GM12873 (cell line): ENCODE measurements at regions not wholly inside any gene's neighbourhood (a gene's known extent, or its start where the extent isn't known, plus 50 kb on each side); places are given as distances from the start of the nearest gene placed in this dataset.

ENCODE experiments used
- TF ChIP-seq, protein P1 (sequence below): IDR thresholded peaks from 2 replicates; pipeline ENCODE4 v1.5.1; 2012; ENCODE audit warnings: low read depth, mild to moderate bottlenecking, moderate library complexity, low read length, control low read depth; ENCODE audit not compliant: insufficient read depth; ENCODE audit errors: missing control alignments

DNA sequence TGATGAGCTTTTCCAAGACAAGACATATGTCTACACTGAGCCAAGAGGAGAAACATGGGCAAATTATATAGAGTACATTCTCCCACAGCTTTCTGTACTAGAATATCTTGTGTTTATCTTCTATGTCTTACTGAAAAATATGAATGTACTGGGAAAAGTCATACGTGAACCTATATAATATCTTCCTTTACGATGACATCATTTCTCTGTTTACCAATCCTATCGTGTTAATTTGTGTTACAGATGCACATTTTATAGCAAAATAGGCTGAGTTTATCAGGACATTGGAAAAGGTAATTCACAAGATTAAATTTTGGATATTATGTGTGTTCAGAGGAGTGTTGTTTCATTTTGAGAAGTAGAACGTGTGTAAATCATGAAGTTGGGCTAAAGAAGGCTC is 452.5 kb upstream of the THRB start:
- TF ChIP-seq, protein P1, sequence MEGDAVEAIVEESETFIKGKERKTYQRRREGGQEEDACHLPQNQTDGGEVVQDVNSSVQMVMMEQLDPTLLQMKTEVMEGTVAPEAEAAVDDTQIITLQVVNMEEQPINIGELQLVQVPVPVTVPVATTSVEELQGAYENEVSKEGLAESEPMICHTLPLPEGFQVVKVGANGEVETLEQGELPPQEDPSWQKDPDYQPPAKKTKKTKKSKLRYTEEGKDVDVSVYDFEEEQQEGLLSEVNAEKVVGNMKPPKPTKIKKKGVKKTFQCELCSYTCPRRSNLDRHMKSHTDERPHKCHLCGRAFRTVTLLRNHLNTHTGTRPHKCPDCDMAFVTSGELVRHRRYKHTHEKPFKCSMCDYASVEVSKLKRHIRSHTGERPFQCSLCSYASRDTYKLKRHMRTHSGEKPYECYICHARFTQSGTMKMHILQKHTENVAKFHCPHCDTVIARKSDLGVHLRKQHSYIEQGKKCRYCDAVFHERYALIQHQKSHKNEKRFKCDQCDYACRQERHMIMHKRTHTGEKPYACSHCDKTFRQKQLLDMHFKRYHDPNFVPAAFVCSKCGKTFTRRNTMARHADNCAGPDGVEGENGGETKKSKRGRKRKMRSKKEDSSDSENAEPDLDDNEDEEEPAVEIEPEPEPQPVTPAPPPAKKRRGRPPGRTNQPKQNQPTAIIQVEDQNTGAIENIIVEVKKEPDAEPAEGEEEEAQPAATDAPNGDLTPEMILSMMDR = no peak

DNA sequence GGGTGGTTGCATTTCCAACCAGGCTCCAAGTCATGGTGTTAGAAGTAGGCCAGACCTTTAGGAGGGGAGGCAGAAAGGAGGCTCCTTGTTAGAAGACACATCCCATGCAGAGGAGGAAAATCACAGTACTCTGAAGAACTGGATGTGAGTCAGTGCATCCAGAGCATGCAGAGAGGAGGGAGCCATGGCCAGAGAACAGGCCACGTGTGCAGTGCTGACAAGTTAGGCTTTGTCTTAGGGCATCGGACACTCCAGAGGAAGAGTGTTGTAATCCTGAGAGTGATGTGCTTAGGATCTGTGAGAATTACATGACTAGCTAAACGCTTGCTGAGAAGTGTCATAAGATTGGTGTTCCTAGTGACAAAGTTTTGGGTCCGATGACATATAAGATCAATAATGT is 456.5 kb upstream of the THRB start:
- TF ChIP-seq, protein P1 = no peak

DNA sequence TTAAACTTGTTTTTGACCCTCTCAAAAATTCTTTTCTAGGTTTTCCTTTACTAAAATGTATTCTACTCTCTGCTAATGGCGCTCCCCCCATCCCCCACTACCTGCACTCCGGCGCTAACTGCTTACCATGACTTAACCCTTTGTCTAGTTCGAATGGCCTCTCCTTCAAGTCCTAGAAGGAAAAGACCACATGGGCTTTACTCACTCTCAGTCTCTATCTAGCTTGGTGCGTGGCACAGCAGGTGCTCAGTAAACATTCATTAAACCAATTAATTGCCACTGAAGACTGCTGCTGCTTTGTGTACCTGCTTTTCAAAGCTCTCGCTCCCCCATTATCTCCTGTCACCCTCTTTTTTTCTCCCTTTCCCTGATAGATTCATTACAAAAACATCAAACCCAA is 457.7 kb upstream of the THRB start:
- TF ChIP-seq, protein P1 = no peak

DNA sequence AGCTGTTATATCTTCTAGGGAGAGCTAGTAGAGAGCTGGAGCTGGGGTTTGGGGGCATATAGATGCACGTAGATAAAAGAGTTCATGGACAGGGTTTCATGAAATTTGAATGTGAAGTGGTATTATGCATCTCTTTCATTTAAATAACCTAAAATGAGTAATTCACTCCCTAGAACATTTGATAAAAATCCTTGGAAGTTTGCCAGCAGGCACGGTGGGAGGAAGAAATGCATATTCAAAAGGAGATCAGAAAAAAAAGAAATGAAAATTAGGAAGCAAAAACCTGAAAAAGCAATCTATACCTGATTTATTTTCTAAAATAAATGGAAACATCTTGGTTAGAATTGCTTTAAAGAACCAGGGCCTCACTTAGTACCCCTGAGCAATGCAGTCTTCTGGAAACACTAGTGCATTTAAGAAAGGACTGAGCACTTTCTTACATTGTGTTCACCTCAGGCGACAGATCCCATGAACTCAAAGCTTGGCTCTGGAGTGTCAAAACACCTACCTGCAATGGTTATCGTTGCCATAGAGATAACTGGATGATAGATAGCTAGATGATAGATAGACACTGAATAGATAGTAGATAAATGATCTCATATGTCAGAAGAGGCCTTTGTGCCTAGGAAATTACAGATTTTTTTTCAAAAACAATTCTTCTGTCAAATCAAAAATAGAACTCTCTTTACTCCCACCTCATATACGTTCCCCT is 458.6 kb upstream of the THRB start:
- TF ChIP-seq, protein P1 = no peak

DNA sequence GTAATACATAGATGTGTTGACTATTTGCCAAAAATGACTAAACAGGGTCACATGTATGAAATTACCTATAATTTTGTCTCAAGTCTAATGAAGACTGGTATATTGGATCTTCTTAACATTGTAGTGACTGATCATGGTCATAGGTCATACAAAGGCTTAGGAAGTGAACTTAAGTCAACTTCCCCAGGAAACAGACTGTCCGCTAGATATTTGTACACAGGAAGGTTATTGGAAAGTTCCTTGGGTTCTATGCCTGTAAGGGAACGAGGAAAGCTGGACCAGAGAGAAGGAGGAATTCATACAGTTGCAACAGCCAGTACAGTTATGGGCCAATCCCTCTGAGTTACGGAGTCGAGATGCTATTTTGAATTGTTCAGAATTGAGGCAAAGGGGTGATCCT is 462.0 kb upstream of the THRB start:
- TF ChIP-seq, protein P1 = no peak

DNA sequence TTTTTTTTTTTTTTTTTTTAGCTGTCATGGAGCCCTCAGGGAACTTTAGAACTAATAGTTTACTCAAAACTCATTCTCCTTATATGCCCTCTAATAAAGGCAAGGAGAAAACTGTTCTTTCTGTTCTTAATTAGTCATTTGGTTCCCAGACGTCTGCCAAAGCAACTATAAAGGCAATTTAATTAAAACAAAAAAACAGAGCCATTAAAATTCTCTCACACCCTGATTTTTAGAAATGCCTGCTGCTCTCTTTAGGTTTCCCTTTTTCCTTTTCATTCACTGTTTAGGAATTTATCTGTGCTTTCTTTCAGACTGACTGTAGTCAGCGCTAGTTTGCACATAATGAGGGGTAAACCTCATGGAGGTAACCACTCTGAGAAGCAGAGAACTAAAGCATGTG is 463.6 kb upstream of the THRB start:
- TF ChIP-seq, protein P1 = no peak

DNA sequence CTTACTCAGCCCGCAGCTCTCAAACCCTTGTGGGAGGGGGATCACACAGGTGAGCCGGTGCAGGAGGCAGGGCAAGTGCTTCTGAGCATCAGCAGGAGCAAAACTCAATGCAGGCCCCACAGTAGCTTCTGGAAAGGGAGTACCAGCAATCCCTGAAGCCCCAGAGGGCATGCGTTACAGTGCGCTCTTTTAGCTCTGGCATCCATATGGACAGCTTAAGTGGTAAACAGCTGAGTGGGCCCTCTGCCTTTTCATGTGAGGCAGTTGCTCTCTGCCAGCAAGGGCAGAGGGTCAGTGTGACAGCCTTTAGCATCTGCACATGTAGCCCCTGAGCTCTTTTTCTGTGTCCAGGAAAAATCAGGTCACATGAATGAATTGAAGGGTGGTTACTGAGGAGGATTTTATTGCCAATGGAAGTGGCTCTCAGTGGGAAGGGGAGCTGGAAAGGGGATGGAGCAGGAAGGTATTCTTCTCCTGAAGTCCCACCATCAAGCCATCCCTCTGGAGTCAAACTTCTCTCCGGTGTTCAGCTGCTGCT is 464.3 kb upstream of the THRB start:
- TF ChIP-seq, protein P1 = no peak
